ENCODE measurements at regions not wholly inside any gene's neighbourhood (a gene's known extent, or its start where the extent isn't known, plus 50 kb on each side); places are given as distances from the start of the nearest gene placed in this dataset.

DNA sequence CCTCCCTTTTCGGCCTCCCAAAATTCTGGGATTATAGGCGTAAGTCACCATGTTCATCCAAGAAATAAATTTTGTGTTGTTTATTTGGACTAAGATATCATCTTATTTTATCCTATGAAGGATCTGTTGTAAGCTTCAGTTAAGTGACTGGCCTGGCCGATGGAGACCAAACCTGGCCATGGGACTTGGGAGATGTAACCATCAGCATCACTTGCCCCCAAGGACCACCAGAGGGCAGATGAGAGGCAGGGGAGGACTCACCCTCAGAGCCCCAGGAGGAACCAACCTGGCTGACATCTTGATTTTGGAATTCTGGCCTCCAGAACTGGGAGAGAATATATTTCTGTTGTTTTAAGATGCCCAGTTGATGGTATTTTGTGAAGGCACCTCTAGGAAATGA is 266.7 kb downstream of the CDH26 start:
- TF ChIP-seq, protein P1, sequence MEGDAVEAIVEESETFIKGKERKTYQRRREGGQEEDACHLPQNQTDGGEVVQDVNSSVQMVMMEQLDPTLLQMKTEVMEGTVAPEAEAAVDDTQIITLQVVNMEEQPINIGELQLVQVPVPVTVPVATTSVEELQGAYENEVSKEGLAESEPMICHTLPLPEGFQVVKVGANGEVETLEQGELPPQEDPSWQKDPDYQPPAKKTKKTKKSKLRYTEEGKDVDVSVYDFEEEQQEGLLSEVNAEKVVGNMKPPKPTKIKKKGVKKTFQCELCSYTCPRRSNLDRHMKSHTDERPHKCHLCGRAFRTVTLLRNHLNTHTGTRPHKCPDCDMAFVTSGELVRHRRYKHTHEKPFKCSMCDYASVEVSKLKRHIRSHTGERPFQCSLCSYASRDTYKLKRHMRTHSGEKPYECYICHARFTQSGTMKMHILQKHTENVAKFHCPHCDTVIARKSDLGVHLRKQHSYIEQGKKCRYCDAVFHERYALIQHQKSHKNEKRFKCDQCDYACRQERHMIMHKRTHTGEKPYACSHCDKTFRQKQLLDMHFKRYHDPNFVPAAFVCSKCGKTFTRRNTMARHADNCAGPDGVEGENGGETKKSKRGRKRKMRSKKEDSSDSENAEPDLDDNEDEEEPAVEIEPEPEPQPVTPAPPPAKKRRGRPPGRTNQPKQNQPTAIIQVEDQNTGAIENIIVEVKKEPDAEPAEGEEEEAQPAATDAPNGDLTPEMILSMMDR (IDR thresholded peaks at IDR 0.05): no peak
- no peak for TF ChIP-seq POLR2A (IDR thresholded peaks at IDR 0.05)

Measured in lower leg skin (tissue), 3 donors.